ENCODE measurements at regions not wholly inside any gene's neighbourhood (a gene's known extent, or its start where the extent isn't known, plus 50 kb on each side); places are given as distances from the start of the nearest gene placed in this dataset.

DNA sequence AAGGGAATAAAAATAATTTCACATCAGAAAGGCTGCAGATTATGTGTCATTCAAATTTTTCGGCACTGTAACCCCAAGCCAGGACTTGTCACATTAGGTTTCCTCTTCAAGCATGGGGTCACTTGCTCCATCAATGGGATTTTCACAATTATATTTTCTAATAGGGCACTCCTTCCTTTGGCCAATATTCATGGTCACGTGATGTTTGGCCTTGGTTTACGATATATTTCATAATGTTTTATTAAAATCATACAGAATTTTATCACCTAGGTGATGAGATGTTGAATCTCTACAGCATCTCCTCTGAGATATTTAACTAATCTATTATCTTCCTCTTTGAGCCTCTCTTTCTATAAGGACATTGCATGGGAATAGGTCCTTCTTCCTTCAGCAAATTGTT, 523.5 kb upstream of the SEMA6A start:
- CTCF ChIA-PET: no interaction called here
- POLR2A ChIA-PET: no interaction called here

GRCh38 chr5:117095346-117096332, 521.0 kb upstream of the SEMA6A start:
- Mint-ChIP-seq H3K36me3 (ENCODE audit: low read depth) (no peaks in the 10 kb centered on the region), H3K27ac (no peak overlapping the region), H3K4me3 (no peak overlapping the region), H3K9me3 (peaks cover 4% of the 10 kb centered on the region), H3K27me3 (peaks cover 1% of the 10 kb centered on the region), H3K4me1 (ENCODE audit: low read depth) (no peaks in the 10 kb centered on the region)
- POLR2A ChIA-PET: no interaction called here
- ATAC-seq (no peak), DNase-seq (no peak)
- intact Hi-C loops (cut with micrococcal nuclease): no loop called here
- TF ChIP-seq, protein P1, sequence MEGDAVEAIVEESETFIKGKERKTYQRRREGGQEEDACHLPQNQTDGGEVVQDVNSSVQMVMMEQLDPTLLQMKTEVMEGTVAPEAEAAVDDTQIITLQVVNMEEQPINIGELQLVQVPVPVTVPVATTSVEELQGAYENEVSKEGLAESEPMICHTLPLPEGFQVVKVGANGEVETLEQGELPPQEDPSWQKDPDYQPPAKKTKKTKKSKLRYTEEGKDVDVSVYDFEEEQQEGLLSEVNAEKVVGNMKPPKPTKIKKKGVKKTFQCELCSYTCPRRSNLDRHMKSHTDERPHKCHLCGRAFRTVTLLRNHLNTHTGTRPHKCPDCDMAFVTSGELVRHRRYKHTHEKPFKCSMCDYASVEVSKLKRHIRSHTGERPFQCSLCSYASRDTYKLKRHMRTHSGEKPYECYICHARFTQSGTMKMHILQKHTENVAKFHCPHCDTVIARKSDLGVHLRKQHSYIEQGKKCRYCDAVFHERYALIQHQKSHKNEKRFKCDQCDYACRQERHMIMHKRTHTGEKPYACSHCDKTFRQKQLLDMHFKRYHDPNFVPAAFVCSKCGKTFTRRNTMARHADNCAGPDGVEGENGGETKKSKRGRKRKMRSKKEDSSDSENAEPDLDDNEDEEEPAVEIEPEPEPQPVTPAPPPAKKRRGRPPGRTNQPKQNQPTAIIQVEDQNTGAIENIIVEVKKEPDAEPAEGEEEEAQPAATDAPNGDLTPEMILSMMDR (IDR thresholded peaks at IDR 0.05): no peak
- CTCF ChIA-PET: no interaction called here

More for the DNA sequence above, 523.5 kb upstream of the SEMA6A start:
- H3K4me3 Mint-ChIP-seq: no peak overlapping the region
- intact Hi-C loops (cut with micrococcal nuclease): no loop called here
- H3K36me3 Mint-ChIP-seq (ENCODE audit: low read depth): no peaks in the 10 kb centered on the region
- TF ChIP-seq, protein P1 (IDR thresholded peaks at IDR 0.05): no peak
- ATAC-seq (no peak), DNase-seq (no peak)
- H3K27ac Mint-ChIP-seq: no peak overlapping the region
- peaks cover 4% of the 10 kb centered on the region for H3K9me3 Mint-ChIP-seq
- H3K27me3 Mint-ChIP-seq: peaks cover 1% of the 10 kb centered on the region
- H3K4me1 Mint-ChIP-seq (ENCODE audit: low read depth): no peaks in the 10 kb centered on the region

GRCh38 chr5:117094114-117094815, 519.6 kb upstream of the SEMA6A start:
- no peaks in the 10 kb centered on the region for H3K36me3 Mint-ChIP-seq (ENCODE audit: low read depth)
- POLR2A ChIA-PET: interaction anchor here (0.5 kb wide), 1 partner anchor 209 kb away, joined by 3 read pairs; no protein-coding TSS in a partner anchor
- CTCF ChIA-PET: no interaction called here
- H3K4me3 Mint-ChIP-seq: no peak overlapping the region
- no peak overlapping the region for H3K27ac Mint-ChIP-seq
- no peaks in the 10 kb centered on the region for H3K4me1 Mint-ChIP-seq (ENCODE audit: low read depth)
- peaks cover 1% of the 10 kb centered on the region for H3K27me3 Mint-ChIP-seq
- ATAC-seq (no peak), DNase-seq (no peak)
- TF ChIP-seq, protein P1 (IDR thresholded peaks at IDR 0.05): no peak
- intact Hi-C loops (cut with micrococcal nuclease): no loop called here
- H3K9me3 Mint-ChIP-seq: peaks cover 4% of the 10 kb centered on the region

DNA sequence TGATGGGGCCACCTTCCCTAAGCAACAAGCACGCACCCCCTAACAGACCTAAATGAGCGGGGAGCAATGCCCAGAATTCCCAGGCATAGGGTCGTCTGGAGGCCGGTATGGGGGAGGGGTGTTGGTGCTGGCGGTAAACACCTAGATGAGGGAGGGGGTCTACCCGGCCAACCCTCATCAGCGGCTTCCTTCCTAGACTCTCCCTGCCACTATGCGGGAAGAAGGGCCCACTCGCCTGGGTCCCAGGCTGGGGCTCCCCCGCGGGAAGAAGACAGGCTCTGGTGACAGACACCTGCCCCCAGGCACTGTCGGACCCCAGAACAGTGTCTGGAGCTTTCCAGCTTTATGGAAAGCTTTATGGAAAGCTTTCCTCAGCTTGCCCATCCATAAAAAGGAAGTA, 519.0 kb upstream of the SEMA6A start:
- Mint-ChIP-seq H3K9me3 (peaks cover 4% of the 10 kb centered on the region), H3K27ac (no peak overlapping the region), H3K36me3 (ENCODE audit: low read depth) (no peaks in the 10 kb centered on the region), H3K4me1 (ENCODE audit: low read depth) (no peaks in the 10 kb centered on the region), H3K4me3 (no peak overlapping the region), H3K27me3 (no peaks in the 10 kb centered on the region)
- no peak for ATAC-seq
- DNase-seq: no peak
- CTCF ChIA-PET: no interaction called here
- intact Hi-C loops (cut with micrococcal nuclease): no loop called here
- POLR2A ChIA-PET: interaction anchor here (0.5 kb wide), 1 partner anchor 208 kb away, joined by 3 read pairs; no protein-coding TSS in a partner anchor
- TF ChIP-seq, protein P1 (IDR thresholded peaks at IDR 0.05): no peak

GRCh38 chr5:117089001-117089400, 514.4 kb upstream of the SEMA6A start:
- no peaks in the 10 kb centered on the region for H3K36me3 Mint-ChIP-seq (ENCODE audit: low read depth)
- H3K4me3 Mint-ChIP-seq: no peak overlapping the region
- H3K27me3 Mint-ChIP-seq: no peaks in the 10 kb centered on the region
- H3K9me3 Mint-ChIP-seq: no peaks in the 10 kb centered on the region
- ATAC-seq (no peak), DNase-seq (no peak)
- H3K4me1 Mint-ChIP-seq (ENCODE audit: low read depth): no peaks in the 10 kb centered on the region
- intact Hi-C loops (cut with micrococcal nuclease): no loop called here
- ChIA-PET CTCF (no interaction called here), POLR2A (no interaction called here)
- TF ChIP-seq, protein P1 (IDR thresholded peaks at IDR 0.05): no peak
- no peak overlapping the region for H3K27ac Mint-ChIP-seq
